Superior temporal gyrus (tissue), 1 donor: ENCODE measurements at regions not wholly inside any gene's neighbourhood (a gene's known extent, or its start where the extent isn't known, plus 50 kb on each side); places are given as distances from the start of the nearest gene placed in this dataset.
"Not testable (repeated sequence)": the region's sequence is repeated elsewhere in the genome, so short reads cannot be mapped to it uniquely, and the experiment has no call there.

Source experiments
- DNase-seq: peaks from one replicate; pipeline ENCODE4 v3.0.0-alpha.2; 2016; ENCODE audit errors: extremely low spot score

- peak; percentile 40 for DNase-seq
Measured at GRCh38 chr9:86614871-86615849, 260.9 kb upstream of the TUT7 start.

- DNase-seq, result no peak
Measured at GRCh38 chr9:86613943-86614342, 259.7 kb upstream of the TUT7 start.

GRCh38 chr9:86611534-86611933, 257.3 kb upstream of the TUT7 start:
- not testable (repeated sequence) for DNase-seq

GRCh38 chr9:86605303-86605702, 251.1 kb upstream of the TUT7 start:
- DNase-seq, result no peak

GRCh38 chr9:86604741-86605140, 250.5 kb upstream of the TUT7 start:
- no peak for DNase-seq

- no peak for DNase-seq
Measured at GRCh38 chr9:86602715-86603114, 248.5 kb upstream of the TUT7 start.

- no peak for DNase-seq
Measured at GRCh38 chr9:86601697-86602096, 247.5 kb upstream of the TUT7 start.

GRCh38 chr9:86600977-86601376, 246.8 kb upstream of the TUT7 start:
- DNase-seq, result no peak

- no peak for DNase-seq
Measured at GRCh38 chr9:86600291-86600690, 246.1 kb upstream of the TUT7 start.

- DNase-seq, result no peak
Measured at GRCh38 chr9:86599561-86599960, 245.4 kb upstream of the TUT7 start.

GRCh38 chr9:86598411-86599239, 244.4 kb upstream of the TUT7 start:
- DNase-seq, result no peak

- DNase-seq, result no peak
Measured at GRCh38 chr9:86594724-86595123, 240.5 kb upstream of the TUT7 start.

GRCh38 chr9:86591472-86591871, 237.3 kb upstream of the TUT7 start:
- DNase-seq, result no peak

GRCh38 chr9:86589730-86590129, 235.5 kb upstream of the TUT7 start:
- no peak for DNase-seq

GRCh38 chr9:86589273-86589672, 235.1 kb upstream of the TUT7 start:
- DNase-seq, result no peak

GRCh38 chr9:86586144-86586494, 231.9 kb upstream of the TUT7 start:
- DNase-seq, result no peak

GRCh38 chr9:86585422-86586143, 231.4 kb upstream of the TUT7 start:
- no peak for DNase-seq

- no peak for DNase-seq
Measured at GRCh38 chr9:86580688-86581087, 226.5 kb upstream of the TUT7 start.

- DNase-seq, result no peak
Measured at GRCh38 chr9:86578722-86579121, 224.5 kb upstream of the TUT7 start.

GRCh38 chr9:86577420-86578333, 223.5 kb upstream of the TUT7 start:
- DNase-seq, result no peak
